Fibroblast of skin of abdomen (primary cell): ENCODE measurements at regions not wholly inside any gene's neighbourhood (a gene's known extent, or its start where the extent isn't known, plus 50 kb on each side); places are given as distances from the start of the nearest gene placed in this dataset.
"Not testable (repeated sequence)": the region's sequence is repeated elsewhere in the genome, so short reads cannot be mapped to it uniquely, and the experiment has no call there.

Source experiments
- DNase-seq: peaks from one replicate; pipeline ENCODE4 v3.0.0-alpha.2; 2013

DNA sequence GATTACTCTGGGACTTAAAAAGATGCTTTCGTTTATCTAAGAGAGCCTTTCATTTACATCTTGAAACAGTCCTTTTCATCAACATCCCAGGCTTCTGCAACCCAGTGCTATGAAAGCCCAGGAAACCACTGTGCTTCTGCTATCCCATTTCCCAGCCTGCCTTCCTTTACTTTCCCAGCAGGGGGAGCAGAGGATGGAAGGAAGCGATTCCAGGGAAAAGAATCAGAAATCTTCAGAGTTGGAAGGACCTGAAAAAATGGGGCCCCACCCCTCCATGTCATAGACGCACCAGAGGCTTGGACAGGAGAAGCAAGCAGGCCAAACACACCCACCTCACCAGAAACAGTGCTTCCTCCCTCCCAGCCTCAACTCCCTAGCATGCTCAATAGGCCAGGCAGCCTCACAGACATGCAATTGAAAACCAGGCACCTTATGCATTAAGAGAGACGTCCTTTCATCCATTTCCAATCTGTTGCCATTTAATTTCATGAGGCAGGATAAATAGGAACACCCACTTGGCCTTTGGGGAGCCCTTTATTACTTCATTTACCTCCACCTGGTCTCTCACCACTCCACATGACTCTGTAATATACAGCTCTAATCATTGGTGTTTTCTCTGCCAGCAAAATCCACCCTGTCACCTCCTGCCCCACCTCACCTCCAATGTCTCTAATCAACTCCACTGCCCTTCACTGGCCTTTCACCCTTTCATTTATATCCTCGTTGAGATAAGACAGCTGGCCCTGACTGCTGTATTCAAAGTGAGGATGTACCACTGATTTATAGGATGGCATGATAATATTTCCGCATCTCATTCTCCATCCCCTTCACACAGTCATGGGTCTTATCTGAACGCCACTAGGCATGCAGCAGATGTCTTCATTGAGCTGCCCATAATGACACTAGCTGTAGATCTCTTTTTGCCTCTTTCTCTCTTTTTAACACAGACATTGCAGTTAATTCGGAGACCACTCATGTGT is 583.9 kb downstream of the NTRK3 start:
- DNase-seq, result peak; percentile 51

DNA sequence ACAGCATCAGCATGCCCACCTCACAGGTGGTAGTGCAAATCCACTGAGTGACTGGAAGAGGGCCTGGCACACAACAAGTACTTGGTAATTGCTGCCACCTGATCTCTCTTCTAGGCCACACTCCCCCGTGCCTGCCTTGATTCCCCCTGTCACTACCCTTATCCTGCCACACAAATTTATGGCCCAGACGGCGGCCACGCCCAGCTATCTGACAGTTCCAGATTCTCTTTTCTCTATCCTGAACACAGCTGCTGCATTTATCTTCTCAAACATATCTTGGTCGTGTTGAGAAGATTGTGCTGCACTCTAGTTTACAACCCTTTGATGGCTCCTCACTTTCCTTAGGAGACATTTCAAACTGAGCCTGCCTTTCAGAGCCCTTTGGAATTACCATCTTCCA is 585.2 kb downstream of the NTRK3 start:
- no peak for DNase-seq

DNA sequence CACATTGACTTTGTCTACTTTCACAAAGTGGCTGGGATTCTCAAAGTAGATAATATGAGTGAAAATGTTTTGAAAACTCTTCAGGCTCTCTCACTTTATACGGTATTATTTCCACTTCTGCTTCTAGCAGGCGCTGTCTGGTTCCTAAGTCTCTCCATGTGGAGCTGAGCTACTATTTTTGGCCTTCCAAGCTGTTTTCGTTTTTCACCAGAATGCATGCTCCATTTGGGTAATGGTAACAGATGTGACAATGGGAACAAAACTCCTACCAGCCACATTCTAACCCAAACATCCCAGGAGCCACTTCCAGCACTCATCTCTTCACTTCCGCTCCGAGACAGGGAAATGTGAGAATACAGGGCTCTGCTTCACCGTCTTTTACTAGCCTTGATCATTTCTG is 586.7 kb downstream of the NTRK3 start:
- DNase-seq, result no peak

DNA sequence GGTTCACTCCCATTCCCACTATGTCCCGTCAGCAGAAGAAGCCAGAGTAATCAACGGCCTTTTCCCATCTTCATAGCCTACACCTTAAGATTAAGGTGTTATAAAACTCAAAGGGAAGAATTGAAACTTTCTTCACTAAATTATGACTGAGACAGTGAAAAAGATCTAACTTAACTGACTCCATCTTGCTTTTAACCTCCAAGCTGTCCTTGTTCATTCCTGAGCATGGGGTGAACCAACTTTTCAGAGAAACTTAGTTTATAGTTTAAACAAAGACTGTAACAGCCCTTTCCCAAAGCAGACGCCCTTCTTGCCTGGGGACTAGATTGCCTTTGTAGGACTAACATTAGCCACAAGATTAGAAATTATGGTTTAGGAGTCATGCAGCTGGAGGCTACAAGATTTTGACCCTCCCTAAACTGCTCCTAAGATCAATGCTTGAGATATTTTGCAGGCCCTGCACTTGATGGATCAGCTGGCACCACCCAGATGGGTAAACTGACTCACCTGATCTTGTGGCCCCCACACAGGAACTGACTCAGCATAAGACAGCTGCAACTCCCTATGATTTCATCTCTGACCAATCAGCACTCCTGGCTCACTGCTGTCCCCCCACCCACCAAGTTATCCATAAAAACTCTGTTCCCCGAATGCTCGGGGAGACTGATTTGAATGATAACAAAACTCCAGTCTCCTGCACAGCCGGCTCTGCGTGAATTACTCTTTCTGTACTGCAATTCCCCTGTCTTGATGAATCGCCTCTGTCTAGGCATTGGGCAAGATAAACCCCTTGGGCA is 587.6 kb downstream of the NTRK3 start:
- peak; percentile 21 for DNase-seq

DNA sequence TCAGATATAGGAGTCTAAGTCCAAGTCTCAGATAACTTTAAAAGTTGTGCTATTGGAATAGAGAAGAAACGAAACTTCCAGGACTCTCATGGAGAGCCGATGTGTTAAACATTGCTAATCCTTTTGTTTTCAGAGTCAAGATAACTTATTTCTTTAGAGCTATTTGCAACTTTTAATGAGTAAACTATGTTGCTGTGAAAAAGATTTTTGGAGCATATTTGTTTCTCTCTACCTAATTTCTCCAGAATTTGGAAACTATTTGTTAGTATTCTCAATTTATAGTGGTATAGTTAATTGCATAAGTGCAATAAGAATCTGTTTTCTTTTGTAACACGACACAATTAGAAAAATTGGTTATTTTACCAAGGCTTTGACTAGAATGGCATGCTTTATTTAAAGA is 588.9 kb downstream of the NTRK3 start:
- no peak for DNase-seq

DNA sequence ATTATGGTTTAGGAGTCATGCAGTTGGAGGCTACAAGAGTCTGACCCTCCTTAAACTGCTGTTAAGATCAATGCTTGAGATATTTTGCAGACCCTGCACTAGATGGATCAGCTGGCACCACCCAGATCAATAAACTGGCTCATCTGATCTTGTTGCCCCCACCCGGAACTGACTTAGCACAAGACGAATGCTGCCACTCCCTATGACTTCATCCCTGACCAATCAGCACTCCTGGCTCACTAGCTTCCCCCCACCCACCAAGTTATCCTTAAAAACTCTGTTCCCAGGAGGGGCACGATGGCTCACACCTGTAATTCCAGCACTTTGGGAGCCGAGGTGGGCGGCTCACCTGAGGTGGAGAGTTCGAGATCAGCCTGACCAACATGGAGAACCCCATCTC is 594.0 kb downstream of the NTRK3 start:
- no peak for DNase-seq

DNA sequence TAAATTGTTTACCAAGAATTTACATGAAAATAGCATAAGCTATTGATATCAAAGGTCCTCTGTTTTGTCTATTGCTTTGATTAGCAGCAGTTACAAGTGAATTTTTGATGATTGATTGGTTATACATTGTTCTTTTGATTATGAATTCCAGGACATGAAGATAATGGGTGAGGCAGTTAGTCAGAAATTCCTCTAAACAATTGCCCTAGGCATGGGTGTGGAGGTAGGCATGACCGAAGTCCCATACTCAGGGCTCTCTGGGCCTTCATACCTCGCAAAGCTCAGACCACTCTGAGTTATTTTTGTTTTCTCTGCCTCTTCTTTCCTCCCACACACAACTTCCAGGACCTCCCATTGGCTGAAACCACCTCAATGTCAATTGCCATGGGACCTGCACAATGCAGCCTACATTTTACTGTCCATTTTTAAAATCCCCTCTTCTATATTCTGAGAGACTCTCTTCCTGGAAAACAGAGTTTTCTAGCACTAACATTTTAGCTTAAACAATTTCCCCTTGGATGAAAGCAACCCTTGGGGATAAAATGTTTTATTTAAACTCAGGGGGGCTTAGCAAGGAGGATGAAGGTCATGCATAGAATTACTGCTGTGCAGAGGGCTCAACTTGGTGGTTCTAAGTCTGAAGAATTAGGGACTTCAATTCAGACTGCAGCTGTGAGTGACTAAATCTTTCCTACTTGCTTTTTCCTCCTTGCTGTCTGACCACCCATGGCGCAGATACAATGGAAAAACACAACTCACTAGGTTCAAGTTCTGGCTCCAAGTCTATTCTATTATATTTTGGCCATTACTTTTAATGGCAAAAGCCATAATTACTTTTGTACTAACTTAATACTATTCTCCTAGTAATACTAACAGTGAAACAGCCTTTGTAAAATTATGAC is 594.8 kb downstream of the NTRK3 start:
- no peak for DNase-seq

DNA sequence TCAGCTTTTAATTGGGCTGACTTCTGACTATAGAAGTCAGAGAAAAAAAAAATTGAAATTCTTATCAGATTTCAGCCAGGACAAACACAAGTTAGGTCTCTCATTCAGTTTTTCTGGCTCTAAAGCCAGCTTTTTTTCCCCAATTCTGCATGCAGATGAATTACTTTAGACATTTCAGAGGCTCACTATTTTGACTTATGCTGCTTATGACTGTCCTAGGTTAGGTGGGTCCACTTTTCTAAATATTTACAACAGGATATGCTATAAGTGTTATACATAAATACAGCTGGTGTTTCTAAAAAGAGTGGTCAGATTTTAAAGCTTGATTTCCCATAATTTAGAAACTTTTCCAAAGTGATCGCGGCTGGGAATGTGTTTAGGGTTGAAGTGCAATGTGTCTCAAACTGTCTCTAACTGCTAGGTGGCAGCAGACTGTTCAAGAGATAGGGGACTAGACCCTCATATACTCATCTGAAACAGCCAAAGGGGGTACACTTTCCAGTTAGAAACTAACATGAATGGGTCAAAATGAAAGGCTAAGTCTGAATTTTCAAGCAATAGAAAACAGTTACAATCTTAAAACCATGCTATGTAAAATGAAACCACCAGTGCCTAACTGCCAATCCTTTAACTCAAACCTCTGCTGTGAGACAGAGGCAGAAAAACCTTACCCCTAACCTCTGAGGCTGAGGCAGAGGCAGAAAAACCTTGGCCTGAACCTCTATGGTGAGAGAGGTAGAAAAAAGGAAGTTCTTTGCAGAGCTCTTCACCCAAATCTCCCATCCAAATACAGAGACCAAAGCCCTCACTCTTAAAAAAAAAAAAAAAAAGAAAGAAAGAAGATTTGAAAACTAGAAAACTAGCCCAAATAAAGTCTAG is 596.0 kb downstream of the NTRK3 start:
- DNase-seq, result no peak

DNA sequence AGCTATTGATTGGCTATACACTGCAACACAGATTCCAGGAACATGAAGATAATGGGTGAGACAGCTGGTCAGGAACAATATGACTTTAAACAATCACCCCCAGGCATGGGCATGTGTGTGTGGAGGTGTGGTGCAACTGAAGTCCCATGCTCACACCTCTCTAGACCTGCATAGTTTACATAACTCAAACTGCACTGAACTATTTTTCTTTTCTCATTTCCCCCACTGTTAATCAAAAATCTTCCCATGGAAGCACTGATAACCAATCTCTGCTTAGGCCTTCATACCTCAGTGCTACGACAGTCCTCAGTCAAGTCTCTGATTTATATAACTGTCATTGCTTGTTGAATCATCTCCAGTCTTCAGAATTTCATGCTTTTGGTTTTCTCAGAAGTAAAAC is 600.2 kb downstream of the NTRK3 start:
- no peak for DNase-seq

DNA sequence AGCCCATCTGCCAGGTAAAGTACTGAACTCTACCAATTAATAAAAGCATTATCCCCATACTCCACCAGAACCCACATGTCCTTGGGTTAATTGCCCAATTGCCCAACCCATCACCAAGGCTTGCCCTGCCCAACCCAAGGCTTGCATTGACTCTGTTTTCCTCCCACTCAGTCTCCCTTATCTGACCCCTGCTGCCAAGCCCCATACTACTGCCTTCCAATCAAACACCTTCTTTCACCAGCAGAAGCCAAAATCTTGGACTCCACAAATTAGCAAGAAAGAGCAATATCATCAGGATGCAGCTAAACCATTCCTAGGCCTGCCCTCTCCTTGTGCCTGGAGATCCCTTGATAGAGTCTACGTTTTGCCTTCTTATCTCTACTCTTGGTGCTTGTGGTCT is 602.9 kb downstream of the NTRK3 start:
- DNase-seq, result no peak

DNA sequence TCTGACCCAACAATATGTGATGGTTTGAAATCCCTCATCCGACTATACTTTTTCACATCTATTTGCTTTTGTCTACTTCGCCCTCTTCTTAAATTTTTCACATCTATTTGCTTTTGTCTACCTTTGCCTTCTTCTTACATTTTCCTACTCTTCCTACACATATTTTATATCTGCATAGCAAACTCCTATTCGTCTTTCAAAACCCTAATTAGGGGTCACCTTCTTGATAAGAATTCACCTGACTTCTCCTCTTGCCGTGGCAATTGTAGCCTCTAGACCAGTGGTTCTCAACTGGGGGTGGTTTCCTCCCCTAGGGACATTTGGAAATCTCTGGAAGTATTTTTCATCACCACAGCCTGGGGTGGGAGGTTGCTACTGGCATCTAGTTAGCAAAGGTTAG is 607.4 kb downstream of the NTRK3 start:
- no peak for DNase-seq

DNA sequence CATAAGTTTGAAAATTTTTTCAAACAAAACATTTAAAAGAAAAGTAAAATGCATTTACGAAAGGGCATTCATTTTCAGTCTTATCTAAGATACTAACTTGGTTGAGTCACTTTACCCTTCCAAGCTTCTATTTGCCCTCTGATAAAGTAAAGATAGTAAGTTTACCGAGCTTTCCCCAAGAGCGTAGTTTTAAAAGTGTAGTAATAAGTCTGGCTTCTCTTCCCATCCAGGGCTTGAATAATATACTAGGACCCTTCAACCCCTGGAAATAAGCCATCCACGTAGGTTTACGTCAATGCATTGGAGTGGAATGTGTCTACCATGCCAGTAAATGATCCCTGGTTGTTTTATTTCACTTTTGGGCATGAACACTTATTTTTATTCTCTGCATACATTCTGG is 608.3 kb downstream of the NTRK3 start:
- peak; percentile 28 for DNase-seq

DNA sequence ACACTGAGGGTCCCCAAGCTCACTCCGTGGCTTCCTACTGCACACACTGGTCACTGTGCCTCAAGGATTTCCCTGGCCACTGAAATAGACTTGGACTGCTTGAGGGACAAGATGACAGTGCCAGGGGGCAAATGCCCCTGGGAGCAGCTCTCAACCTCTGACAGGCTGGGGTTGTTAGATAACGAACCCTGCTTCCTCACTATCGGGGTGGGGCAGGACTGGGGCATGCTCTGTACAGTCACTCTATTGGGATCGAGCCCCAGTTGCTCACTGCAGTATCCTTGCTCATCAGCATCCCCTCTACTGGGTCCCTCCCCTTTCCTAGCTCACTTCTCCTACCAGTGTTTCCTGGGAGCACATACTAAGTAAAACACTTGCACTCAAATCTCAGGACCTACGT is 610.8 kb downstream of the NTRK3 start:
- no peak for DNase-seq

DNA sequence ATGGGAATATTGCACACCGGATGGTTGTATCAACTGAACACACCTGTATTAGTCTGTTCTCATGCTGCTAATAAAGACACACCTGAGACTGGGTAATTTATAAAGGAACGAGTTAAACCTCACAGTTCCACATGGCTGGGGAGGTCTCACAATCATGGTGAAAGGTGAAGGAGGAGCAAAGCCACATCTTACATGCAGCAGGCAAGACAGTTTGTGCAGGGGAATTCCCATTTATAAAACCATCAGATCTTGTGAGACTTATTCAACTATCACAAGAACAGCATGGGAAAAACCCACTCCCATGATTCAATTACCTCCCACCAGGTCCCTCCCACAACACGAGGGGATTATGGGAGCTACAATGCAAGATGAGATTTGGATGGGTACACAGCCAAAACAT is 613.5 kb downstream of the NTRK3 start:
- not testable (repeated sequence) for DNase-seq

DNA sequence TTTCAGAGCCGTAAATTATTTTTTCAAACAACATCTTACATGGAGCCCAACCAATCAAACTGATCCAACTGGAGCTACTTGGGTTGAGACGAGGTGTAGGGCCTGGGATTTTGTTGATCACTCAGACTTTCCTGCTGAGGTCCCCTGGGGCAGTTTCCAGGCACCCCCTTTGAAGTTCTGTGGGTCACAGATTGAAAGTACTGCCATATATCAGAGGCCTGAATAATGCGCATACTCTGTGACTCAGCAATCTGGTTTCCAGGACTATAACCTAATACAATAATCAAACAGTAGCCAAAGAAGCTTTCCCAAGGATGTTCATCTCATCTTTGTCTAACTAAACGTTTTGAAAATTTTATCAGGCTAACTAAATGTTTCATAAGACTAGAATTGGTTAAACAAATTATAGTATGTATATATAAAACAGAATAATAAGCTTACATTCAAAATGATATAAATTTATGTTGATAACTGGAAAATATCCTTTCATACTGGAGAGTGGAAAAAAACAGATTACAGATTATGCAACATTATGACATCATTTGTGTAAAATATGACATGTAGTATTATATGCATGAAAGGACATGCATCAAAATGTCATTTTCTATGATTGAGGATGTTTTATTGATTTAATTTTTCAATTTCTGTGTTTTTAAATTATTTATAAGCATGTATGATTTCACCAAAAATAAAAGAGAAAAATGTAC is 617.1 kb downstream of the NTRK3 start:
- DNase-seq, result peak; percentile 20

DNA sequence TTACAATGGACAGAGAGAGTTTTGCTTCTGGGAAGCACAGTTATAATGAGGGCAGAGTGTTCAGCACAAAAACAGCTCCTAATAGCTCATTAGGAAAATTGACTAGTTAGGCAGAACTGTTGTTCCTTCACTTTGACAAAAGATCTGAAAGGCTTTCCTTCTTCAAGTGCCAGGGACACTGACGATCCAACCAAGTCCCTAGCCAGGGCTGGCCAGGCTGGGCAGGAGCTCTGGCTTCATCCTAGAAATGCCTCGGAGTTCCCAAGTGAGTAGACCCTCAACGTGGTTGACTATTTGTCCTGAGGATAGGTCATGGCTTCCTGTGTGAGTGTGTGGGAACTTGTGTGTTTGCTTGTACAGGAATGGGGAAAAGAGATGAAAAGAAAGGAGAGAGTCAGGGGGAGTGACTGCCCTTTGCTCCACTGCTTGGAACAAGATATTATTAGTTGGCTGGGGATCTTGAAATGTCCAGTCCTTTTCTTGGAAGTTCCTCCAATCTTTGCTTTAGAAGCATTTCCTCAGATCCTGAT is 617.9 kb downstream of the NTRK3 start:
- no peak for DNase-seq

DNA sequence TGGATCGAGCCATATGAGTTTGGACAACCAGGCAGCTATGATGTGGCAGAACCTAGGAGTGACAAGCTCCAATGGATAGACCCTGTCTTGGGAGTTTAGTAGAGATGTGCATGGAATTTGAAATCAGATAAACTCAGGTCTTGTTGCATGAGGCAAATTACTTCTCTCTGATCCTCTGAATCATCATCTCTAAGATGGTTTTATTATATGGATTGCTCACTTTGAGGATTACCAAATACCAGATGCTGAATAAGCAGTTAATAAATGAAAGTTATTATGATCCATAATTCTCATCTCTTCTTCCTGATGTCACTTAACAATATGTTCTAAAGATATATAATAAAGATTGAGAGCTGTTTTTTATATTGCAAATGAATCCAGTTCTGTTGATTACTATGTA is 622.2 kb downstream of the NTRK3 start:
- no peak for DNase-seq

DNA sequence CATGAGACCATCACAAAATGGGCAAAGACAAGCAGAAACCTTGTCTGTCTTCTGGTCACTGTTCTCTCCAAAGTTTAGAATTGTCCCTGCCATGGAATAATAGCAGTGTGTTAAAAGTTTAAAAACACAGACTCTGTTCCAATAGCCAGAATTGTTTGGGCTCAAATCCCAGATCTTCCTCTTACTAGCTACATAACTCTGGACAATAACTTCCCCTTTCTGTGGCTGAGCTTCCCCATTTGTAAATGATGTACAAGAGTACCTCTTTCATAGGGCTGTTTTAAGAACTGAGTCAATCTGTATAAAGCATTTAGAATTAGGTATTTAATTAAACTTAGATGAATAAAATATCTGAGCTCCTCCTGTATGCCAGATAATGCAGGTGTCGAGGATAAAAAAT is 623.0 kb downstream of the NTRK3 start:
- no peak for DNase-seq

DNA sequence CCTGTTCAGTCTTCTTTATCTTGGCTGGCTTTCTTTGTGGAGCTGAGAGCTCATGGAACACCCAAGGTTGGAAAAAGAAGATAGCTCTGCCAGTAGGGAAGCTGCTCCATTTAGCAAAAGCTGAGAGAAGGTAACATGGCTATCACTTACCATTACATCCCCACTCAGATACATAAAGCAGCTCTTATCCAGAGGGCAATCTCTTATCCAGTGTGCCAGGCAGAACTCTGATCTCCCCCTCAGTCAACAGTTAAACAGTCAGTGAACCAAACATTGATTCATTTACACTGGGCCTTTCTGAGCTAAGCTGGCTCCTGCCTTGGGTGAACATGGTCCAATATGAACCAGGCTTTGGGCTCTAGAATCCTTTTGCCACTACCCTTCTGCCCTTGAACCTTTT is 624.2 kb downstream of the NTRK3 start:
- no peak for DNase-seq

DNA sequence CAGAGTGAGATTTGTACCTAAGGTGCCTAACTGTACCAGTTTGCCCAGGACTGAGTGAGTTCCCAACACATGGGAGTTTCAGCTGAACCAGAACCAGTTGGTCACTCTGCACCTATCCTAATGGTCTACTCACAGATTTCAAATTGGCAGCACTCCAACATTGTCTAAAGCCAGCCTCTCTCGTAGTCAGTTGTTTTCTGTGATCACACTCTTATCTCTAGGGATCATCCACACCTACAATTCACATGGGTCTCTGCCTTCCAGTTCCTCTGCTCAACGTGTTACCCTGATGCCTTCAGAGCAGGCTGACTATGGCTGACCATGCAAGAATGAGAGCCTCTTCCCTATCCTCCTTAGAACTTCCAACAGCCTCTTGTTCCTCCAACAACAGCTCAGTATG is 624.8 kb downstream of the NTRK3 start:
- DNase-seq, result no peak

DNA sequence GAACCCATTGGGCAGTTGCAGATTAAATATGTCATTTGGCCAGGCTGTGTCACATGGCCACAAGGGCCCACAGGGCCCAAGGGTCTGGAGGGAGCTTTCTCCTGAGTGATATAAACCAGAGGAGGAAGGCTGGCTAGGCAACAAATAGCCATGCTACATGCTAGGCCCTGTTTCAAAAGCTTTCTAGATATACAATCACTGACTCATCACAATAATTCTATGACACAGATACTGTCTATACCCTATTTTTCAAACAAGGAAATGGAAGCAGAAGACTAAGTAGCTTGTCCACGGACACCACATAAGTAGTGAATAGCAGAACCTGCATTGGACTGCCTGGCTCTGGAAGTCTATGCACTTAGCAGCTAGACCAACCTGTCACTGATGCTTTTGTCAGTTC is 625.4 kb downstream of the NTRK3 start:
- no peak for DNase-seq
